Calu3 (cell line): ENCODE measurements at regions not wholly inside any gene's neighbourhood (a gene's known extent, or its start where the extent isn't known, plus 50 kb on each side); places are given as distances from the start of the nearest gene placed in this dataset.

ENCODE experiments used
- BruUV-seq: library from RNA; stranded (reverse); fragments of 400-500 nt; replicated peaks from 2 replicates; lab custom pipeline; 2021; lab: Mats Ljungman, UMichigan
- CTCF ChIA-PET: fragments of 300-600 bp; sonication (Branson Sonifier 250); formaldehyde crosslinking; loops from one replicate; lab custom pipeline; 2022; ENCODE audit warnings: antibody characterized with exemption; lab: Charles Lee
- DNase-seq: peaks from one replicate; pipeline ENCODE4 v3.0.0; 2022
- H3K27ac Mint-ChIP-seq: one replicate; pipeline ENCODE4 v1.8.0; 2022; ENCODE audit warnings: mixed read lengths; ENCODE audit not compliant: unreplicated experiment
- H3K27me3 Mint-ChIP-seq: one replicate; pipeline ENCODE4 v1.8.0; 2022; ENCODE audit warnings: mixed read lengths; ENCODE audit not compliant: unreplicated experiment
- H3K36me3 Mint-ChIP-seq: one replicate; pipeline ENCODE4 v1.8.0; 2022; ENCODE audit warnings: mild to moderate bottlenecking, moderate library complexity, mixed read lengths; ENCODE audit not compliant: insufficient read depth, unreplicated experiment
- H3K4me1 Mint-ChIP-seq: one replicate; pipeline ENCODE4 v1.8.0; 2022; ENCODE audit warnings: mild to moderate bottlenecking, low read depth, mixed read lengths; ENCODE audit not compliant: unreplicated experiment
- H3K4me3 Mint-ChIP-seq: one replicate; pipeline ENCODE4 v1.8.0; 2022; ENCODE audit warnings: mild to moderate bottlenecking, low read depth, moderate library complexity, mixed read lengths; ENCODE audit not compliant: unreplicated experiment
- H3K9me3 Mint-ChIP-seq: one replicate; pipeline ENCODE4 v1.8.0; 2022; ENCODE audit warnings: low read depth, mixed read lengths; ENCODE audit not compliant: unreplicated experiment
- intact Hi-C: fragments of 100-400 bp; cut with micrococcal nuclease; formaldehyde crosslinking; loops from one replicate; pipeline ENCODE4 v1.10.0; 2022; ENCODE audit not compliant: unreplicated experiment
- TF ChIP-seq, protein P1 (sequence below): fragments of 200-600 bp; IDR thresholded peaks from one replicate; pipeline ENCODE4 v1.8.0; 2022; ENCODE audit warnings: antibody characterized with exemption; ENCODE audit not compliant: unreplicated experiment

DNA sequence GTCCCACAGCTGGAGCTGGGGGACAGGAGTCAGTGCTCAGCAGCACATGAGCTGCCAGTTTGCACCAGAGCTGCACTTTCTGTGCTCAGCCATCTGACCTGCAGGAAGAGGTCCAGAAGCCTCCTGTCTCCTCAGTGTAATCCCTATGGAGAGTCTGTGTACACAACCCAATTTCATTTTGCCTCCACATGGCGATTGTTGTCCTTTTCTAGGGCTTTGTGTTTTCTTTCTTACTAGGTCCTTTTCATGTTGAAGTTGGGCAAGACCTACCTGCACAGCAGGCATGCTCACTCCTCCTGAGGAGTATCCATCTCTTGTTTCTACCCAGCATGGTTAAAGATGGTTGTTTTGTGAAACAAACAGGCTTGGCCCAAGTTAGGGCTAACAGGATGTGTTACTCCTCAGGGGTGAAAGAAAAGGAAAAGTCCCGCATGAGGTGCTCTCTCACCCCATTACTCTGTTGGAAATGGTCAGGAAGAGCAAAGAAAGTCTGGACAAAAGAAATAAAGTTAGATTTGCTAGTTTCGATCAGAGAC is 273.0 kb downstream of the TMEM167A start:
- Mint-ChIP-seq H3K36me3 (no peaks in the 10 kb centered on the region), H3K27me3 (no peaks in the 10 kb centered on the region), H3K9me3 (no peaks in the 10 kb centered on the region), H3K4me3 (no peak overlapping the region), H3K4me1 (no peaks in the 10 kb centered on the region), H3K27ac (no peak overlapping the region)
- intact Hi-C loops: no loop called here
- BruUV-seq: no TSS peak
- CTCF ChIA-PET: no interaction called here
- no peak for DNase-seq
- TF ChIP-seq, protein P1, sequence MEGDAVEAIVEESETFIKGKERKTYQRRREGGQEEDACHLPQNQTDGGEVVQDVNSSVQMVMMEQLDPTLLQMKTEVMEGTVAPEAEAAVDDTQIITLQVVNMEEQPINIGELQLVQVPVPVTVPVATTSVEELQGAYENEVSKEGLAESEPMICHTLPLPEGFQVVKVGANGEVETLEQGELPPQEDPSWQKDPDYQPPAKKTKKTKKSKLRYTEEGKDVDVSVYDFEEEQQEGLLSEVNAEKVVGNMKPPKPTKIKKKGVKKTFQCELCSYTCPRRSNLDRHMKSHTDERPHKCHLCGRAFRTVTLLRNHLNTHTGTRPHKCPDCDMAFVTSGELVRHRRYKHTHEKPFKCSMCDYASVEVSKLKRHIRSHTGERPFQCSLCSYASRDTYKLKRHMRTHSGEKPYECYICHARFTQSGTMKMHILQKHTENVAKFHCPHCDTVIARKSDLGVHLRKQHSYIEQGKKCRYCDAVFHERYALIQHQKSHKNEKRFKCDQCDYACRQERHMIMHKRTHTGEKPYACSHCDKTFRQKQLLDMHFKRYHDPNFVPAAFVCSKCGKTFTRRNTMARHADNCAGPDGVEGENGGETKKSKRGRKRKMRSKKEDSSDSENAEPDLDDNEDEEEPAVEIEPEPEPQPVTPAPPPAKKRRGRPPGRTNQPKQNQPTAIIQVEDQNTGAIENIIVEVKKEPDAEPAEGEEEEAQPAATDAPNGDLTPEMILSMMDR: no peak

DNA sequence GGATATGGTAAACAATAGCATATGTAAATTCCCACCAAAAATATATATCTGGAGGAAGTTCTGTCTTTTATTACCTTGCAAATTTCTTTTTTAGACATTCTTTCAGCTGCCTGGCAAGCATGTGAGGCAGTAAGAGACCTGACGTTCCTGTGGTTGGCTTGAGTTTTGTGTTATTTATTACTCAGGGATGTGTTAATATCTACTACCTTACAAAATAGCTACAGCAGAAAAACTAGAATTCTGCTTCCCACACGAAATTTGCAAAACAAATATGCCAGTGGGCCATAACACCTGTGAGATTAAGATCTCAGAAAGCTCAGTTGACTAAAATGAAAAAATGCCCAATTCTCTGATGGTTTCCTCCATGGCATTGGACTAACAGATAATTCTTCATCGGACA is 274.2 kb downstream of the TMEM167A start:
- TF ChIP-seq, protein P1: no peak
- Mint-ChIP-seq H3K36me3 (no peaks in the 10 kb centered on the region), H3K27me3 (no peaks in the 10 kb centered on the region), H3K4me3 (no peak overlapping the region), H3K27ac (no peak overlapping the region), H3K9me3 (no peaks in the 10 kb centered on the region), H3K4me1 (no peaks in the 10 kb centered on the region)
- BruUV-seq: no TSS peak
- no peak for DNase-seq
- intact Hi-C loops: no loop called here
- CTCF ChIA-PET: no interaction called here

DNA sequence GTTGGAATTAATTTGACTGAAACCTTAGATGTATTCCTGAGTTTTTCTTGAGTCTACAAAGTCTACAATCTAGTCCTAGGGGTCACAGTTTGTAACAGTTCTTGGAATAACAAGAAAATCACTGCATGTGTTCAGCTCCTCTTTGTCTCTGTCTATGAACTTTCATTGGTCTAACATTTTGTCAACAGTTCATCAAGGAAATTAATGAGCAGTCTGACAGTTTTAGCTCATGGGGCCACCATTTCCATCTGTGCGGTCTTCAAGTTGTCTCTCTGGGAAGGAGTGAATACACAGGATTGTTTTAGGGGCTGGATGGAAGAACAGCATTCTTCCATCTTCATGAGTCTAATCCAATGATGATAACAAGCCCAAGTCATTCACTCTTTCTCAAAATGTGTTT is 276.4 kb downstream of the TMEM167A start:
- no peaks in the 10 kb centered on the region for H3K9me3 Mint-ChIP-seq
- DNase-seq: no peak
- H3K27me3 Mint-ChIP-seq: no peaks in the 10 kb centered on the region
- no peak overlapping the region for H3K4me3 Mint-ChIP-seq
- intact Hi-C loops: no loop called here
- H3K4me1 Mint-ChIP-seq: no peaks in the 10 kb centered on the region
- BruUV-seq: no TSS peak
- H3K27ac Mint-ChIP-seq: no peak overlapping the region
- CTCF ChIA-PET: no interaction called here
- TF ChIP-seq, protein P1: no peak
- H3K36me3 Mint-ChIP-seq: no peaks in the 10 kb centered on the region

DNA sequence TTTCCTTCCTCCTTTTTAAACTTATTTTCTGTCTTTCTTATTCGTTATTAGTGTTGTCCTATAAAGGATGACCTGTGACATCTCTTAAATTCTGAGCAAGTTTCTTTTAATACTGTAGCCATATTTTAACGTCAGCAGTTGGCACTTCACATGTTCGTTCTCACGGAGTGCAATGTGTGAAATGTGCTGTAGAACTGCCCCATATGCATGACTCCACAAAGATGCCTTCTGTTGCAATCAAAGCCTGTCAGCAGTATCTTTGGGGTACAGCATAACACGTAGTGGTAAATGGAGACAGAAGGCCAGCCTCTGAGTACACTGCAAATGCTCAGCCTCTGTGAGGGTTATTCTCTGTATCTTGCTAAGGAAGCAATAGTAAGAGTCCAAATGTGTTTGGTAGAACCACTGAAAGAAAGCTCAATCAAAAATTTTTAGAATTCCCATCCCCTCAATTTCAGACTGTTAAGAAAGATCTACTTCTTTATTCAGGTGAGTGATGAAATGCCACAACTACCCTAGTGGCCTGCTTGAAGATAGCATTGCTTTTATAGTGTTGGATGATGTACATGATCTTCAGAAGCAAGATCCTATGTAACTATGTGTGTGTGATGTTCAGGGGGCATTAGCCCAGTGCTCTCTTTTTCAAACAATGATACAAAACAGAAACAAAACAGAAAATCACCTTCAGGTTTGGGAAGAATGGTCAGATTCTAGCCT is 277.7 kb downstream of the TMEM167A start:
- TF ChIP-seq, protein P1: no peak
- no peak for DNase-seq
- intact Hi-C loops: no loop called here
- no peak overlapping the region for H3K4me3 Mint-ChIP-seq
- H3K27ac Mint-ChIP-seq: no peak overlapping the region
- CTCF ChIA-PET: no interaction called here
- no TSS peak for BruUV-seq
- H3K36me3 Mint-ChIP-seq: no peaks in the 10 kb centered on the region
- no peaks in the 10 kb centered on the region for H3K4me1 Mint-ChIP-seq
- no peaks in the 10 kb centered on the region for H3K9me3 Mint-ChIP-seq
- no peaks in the 10 kb centered on the region for H3K27me3 Mint-ChIP-seq
